NCI-H2227 (cell line): ENCODE measurements at regions not wholly inside any gene's neighbourhood (a gene's known extent, or its start where the extent isn't known, plus 50 kb on each side); places are given as distances from the start of the nearest gene placed in this dataset.

ENCODE experiments used
- DNase-seq: peaks from one replicate; lab custom pipeline; 2025; ENCODE audit not compliant: unreplicated experiment; lab: John Stamatoyannopoulos, UW

- DNase-seq = no peak
These were observed 130.8 kb upstream of the DKK2 start for GRCh38 chr4:107166873-107167450.

- DNase-seq = no peak
These were observed 130.1 kb upstream of the DKK2 start for GRCh38 chr4:107166181-107166580.

DNA sequence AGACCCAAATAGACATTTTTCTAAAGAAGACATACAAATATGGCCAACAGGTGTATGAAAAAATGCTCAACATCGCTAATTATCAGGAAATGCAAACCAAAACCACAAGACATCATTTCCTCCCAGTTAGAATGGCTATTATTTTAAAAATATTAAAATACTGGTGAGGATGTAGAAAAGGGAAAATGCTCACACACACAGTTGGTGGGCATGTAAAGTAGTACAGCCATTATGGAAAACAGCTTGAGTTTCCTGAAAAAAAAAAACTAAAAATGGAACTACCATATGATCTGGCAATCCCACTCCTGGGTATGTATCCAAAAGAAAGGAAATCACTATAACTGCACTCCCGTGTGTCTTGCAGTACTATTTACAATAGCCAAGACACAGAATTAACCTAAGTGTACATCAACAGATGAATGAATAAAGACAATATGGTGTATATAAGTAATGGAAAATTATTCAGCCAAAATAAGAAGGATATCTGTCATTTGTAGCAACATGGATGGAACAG is 128.9 kb upstream of the DKK2 start:
- DNase-seq = no peak

GRCh38 chr4:107156443-107156842 is 120.3 kb upstream of the DKK2 start:
- DNase-seq = no peak

DNA sequence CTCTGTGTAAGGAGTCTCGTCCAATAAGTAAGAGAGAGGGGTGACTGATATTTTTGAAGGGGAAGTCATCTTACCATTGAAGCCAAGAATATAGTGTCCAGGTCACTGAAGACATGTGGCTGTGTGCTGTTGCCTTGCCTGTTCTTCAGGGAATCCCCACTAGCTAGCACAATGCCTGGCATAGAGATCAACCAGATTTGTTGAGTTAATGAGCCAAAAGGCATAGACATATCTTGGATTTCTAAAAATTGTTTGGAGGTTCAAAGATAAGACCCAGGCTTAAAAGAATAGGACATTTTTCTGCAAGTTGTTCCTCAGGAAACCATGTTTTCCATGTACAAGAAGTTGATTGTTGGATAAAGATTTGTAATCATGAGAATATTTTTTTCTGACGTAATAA is 119.3 kb upstream of the DKK2 start:
- no peak for DNase-seq

DNA sequence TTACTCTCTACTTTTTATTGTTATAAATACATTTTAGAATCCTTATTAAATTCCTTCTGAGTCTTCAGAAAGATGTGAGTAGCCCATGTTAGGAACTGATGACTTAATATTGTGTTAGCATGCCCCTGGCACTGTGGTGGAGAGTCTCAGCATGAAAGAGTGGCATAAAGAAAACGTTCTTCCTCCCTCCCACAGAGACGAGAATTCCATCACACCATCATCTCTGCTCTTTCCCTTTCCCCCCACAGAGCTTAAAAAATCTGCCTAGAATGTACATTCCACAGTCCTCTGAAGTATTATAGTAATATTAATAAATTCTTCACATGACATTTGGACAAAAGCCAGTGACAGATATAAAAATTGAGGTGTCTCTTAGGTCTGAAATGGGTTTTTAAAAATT is 117.8 kb upstream of the DKK2 start:
- no peak for DNase-seq

- no peak for DNase-seq
These were observed 117.1 kb upstream of the DKK2 start for GRCh38 chr4:107153228-107153627.

GRCh38 chr4:107151173-107151572 is 115.1 kb upstream of the DKK2 start:
- DNase-seq = no peak

GRCh38 chr4:107148904-107149303 is 112.8 kb upstream of the DKK2 start:
- DNase-seq = no peak

- no peak for DNase-seq
These were observed 111.8 kb upstream of the DKK2 start for GRCh38 chr4:107147873-107148272.

- DNase-seq = no peak
These were observed 102.3 kb upstream of the DKK2 start for GRCh38 chr4:107138433-107138832.

- DNase-seq = no peak
These were observed 98.0 kb upstream of the DKK2 start for GRCh38 chr4:107133965-107134653.

DNA sequence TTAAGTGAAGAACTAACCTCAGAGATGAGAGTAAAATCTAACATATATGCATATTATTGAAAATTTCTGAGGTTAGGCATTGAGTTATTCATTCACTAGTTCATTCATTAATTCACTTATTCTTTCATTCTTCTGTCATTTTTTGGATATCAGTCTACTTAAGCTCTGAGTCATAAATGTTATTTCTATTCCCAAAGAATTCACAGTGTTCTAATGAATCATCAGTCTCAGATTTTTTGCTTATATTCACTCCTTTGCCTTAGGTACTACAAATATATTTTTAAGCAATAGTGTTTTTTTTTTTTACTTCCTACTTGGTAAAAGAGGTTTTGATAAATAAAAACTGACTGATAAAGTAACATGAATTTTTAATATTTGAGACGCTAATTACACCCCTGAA is 95.2 kb upstream of the DKK2 start:
- DNase-seq = no peak

GRCh38 chr4:107130157-107130556 is 94.0 kb upstream of the DKK2 start:
- no peak for DNase-seq

GRCh38 chr4:107129611-107130010 is 93.5 kb upstream of the DKK2 start:
- no peak for DNase-seq

GRCh38 chr4:107129076-107129475 is 93.0 kb upstream of the DKK2 start:
- no peak for DNase-seq

DNA sequence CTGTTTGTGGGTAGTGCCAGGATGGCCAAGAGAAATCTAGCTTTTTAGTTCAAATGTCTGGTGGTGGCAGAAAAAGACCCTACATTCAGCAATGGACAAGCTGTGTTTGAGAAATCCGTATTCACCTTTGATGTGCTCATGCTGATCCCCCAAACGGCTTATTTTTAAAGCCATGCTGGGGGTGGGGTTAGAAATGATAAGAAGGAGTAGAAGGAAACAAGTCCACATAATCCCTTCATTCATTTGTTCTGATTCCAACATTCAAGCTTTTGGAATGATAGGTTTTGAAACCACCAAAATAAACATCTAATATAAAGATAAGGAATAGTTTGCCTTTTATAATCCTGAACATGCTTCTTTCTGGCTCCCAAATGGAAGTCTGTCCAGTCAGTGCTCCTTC is 92.0 kb upstream of the DKK2 start:
- no peak for DNase-seq

GRCh38 chr4:107125496-107125895 is 89.4 kb upstream of the DKK2 start:
- no peak for DNase-seq

DNA sequence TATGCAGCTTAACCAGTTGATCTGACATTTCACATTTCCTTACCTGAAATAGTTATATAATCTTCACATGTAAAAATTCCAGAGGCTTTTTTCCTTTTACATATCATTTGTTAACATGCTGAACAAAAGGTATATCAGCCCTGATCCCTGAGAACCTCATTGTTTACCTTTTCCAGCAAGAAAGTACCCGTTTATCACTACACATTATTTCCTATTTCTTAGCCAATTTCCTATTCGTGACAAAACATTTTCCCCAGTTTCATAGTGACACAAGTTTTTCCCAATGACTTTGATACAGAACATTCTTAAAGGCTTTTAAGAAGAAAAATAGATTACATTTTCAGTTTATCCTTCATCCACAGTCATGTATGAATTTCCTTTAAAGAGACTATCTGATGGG is 86.6 kb upstream of the DKK2 start:
- DNase-seq = no peak

DNA sequence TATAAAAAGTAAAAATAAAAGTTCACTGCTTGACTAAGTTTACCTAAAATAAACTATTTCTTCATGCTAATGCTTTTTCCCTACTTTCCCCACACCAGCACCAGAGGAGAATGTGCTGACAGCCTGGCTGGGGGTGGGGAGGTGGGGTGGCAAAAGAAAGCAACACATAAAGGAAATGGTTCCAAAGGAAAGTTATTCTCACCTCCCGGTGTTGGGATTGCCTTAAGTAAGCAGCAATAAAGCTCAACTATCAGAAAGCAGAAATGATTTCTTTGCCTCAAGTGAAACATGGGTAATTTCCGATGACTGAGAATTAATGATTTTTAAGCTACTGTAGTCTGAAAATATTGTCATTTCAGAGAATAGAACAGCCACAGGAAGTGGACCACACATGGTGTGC is 84.5 kb upstream of the DKK2 start:
- DNase-seq = no peak

- DNase-seq = no peak
These were observed 81.6 kb upstream of the DKK2 start for GRCh38 chr4:107117726-107118125.

DNA sequence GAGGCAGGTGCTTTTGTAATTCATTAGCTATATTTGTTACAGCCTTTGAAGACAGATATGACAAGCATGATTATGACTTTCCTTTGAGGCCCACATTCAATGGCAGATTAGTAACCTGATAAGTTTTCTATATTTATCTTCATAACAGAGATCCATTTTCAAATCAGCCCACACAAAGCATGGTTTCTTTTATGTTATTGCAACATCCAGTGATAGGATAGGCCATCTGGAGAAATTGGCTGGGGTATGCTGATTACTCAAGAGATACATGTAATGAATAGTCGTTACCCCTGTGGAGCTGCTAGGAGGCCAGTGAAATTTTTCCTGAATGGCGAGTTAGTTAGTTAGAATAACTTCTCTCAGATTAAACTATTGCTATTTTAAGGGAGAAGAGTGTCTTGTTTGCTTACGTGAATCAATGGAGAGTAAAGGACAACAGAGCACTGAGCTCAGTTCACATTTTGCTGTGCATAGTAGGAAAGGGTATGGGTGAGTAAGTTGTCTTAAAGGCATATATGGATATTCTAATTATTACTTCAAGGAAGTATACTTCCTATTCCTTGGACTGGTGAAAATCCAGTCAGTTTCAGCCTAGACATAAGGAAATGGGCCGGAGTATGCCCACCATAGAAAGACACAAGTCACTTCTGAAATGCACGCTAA is 79.2 kb upstream of the DKK2 start:
- DNase-seq = no peak
